SH-SY5Y (cell line): ENCODE measurements at regions not wholly inside any gene's neighbourhood (a gene's known extent, or its start where the extent isn't known, plus 50 kb on each side); places are given as distances from the start of the nearest gene placed in this dataset.

Experiments
- GATA2 ChIP-seq: IDR thresholded peaks from 2 replicates; pipeline ENCODE4 v1.6.1; 2011; ENCODE audit warnings: mild to moderate bottlenecking, low read depth, low read length
- GATA3 ChIP-seq: IDR thresholded peaks from 2 replicates; pipeline ENCODE4 v1.6.1; 2011; ENCODE audit warnings: low read depth, mild to moderate bottlenecking, low read length, moderate library complexity

- TF ChIP-seq GATA2 (no peak), GATA3 (no peak)
Measured at GRCh38 chr3:148531836-148532235, 165.9 kb upstream of the AGTR1 start.
